Esophagus muscularis mucosa (tissue), 4 donors: ENCODE measurements at regions not wholly inside any gene's neighbourhood (a gene's known extent, or its start where the extent isn't known, plus 50 kb on each side); places are given as distances from the start of the nearest gene placed in this dataset.

Source experiments
- DNase-seq: peaks from one replicate; pipeline ENCODE4 v3.0.0-alpha.2; 2017; ENCODE audit errors: extremely low spot score
- H3K27ac ChIP-seq, 4 donors: fragments of 200-600 bp; sonication (generic); replicated peaks in 1 of 4; 1 replicate in 3 of 4; 2 replicates in 1 of 4; pipeline ENCODE4 v1.5.1; 2016 to 2019; ENCODE audit warnings: mild to moderate bottlenecking in 1 of 4
- H3K27me3 ChIP-seq, 4 donors: fragments of 200-600 bp; sonication (generic); one replicate each; pipeline versions ENCODE4 v1.5.1 to v1.6.0; 2016 to 2019
- H3K36me3 ChIP-seq, 4 donors: fragments of 200-600 bp; sonication (generic); one replicate each; pipeline ENCODE4 v1.5.1; 2016 to 2019
- H3K4me1 ChIP-seq, 4 donors: fragments of 200-600 bp; sonication (generic); one replicate each; pipeline ENCODE4 v1.5.1; 2016 to 2019
- H3K4me3 ChIP-seq, 4 donors: fragments of 200-600 bp; sonication (generic); 1 replicate in 2 of 4; 2 replicates in 2 of 4; pipeline ENCODE4 v1.5.1; 2016 to 2019; ENCODE audit warnings: mild to moderate bottlenecking in 4 of 4, moderate library complexity in 1 of 4
- H3K9me3 ChIP-seq, 4 donors: fragments of 200-600 bp; sonication (generic); 1 replicate in 3 of 4; 2 replicates in 1 of 4; pipeline ENCODE4 v1.5.1; 2016 to 2019
- CTCF ChIP-seq, 3 experiments: fragments of 200-600 bp in 2 of 3; fragments of 450-650 bp in 1 of 3; sonication (generic) in 2 of 3; IDR thresholded peaks; one replicate each; pipeline ENCODE4 v1.5.1; 2017 to 2019; ENCODE audit warnings: antibody characterized with exemption in 3 of 3, mild to moderate bottlenecking in 2 of 3, moderate library complexity in 1 of 3
- EP300 ChIP-seq: sonication (generic); formaldehyde crosslinking; IDR thresholded peaks from one replicate; pipeline ENCODE4 v1.6.1; 2017; ENCODE audit warnings: antibody characterized with exemption
- POLR2A ChIP-seq: fragments of 450-650 bp; IDR thresholded peaks from one replicate; pipeline ENCODE4 v1.6.1; 2017; ENCODE audit warnings: antibody characterized with exemption, moderate library complexity, mild to moderate bottlenecking, low read depth
- POLR2AphosphoS5 ChIP-seq, 2 donors: sonication (generic); formaldehyde crosslinking; IDR thresholded peaks; one replicate each; pipeline ENCODE4 v1.6.1; 2017; ENCODE audit warnings: antibody characterized with exemption in 2 of 2
- WGBS: methylation state at CpG from one replicate; pipeline ENCODE4 v1.1.5; 2018; 5-methylcytosine and 5-hydroxymethylcytosine counted together
- intact Hi-C: fragments of 100-400 bp; cut with DNase I; formaldehyde crosslinking; loops from one replicate; pipeline ENCODE4 v1.15.1; 2023

- intact Hi-C loops: no loop called here
- Histone ChIP-seq H3K4me3 (no peak overlapping the region), H3K27ac (no peak overlapping the region), H3K9me3 (peaks cover 0 to 6% (median 0%) of the 10 kb centered on the region in 4 donors), H3K27me3 (no peaks in the 10 kb centered on the region), H3K36me3 (no peaks in the 10 kb centered on the region), H3K4me1 (no peaks in the 10 kb centered on the region)
- TF ChIP-seq POLR2AphosphoS5 (IDR thresholded peaks at IDR 0.05) (no peak), POLR2A (no peak), EP300 (no peak), CTCF (IDR thresholded peaks at IDR 0.05) (no peak)
- DNase-seq: no peak
- WGBS: 16% methylated on average over 1 of the region's 1 CpG
Measured at GRCh38 chr2:21793461-21793860, 669.7 kb downstream of the TDRD15 start.

GRCh38 chr2:21794611-21795010 is 670.8 kb downstream of the TDRD15 start:
- no peak for TF ChIP-seq POLR2A
- TF ChIP-seq EP300: no peak
- no peak for TF ChIP-seq CTCF (IDR thresholded peaks at IDR 0.05)
- TF ChIP-seq POLR2AphosphoS5 (IDR thresholded peaks at IDR 0.05): no peak
- Histone ChIP-seq H3K27ac (no peak overlapping the region), H3K9me3 (no peaks in the 10 kb centered on the region), H3K36me3 (no peaks in the 10 kb centered on the region), H3K4me3 (no peak overlapping the region), H3K4me1 (no peaks in the 10 kb centered on the region), H3K27me3 (no peaks in the 10 kb centered on the region)
- no peak for DNase-seq
- intact Hi-C loops: no loop called here
- 85% methylated on average over 2 of the region's 2 CpGs for WGBS

- no peak for DNase-seq
- Histone ChIP-seq H3K27me3 (no peaks in the 10 kb centered on the region), H3K36me3 (no peaks in the 10 kb centered on the region), H3K27ac (no peak overlapping the region), H3K4me1 (no peaks in the 10 kb centered on the region), H3K9me3 (no peaks in the 10 kb centered on the region), H3K4me3 (no peak overlapping the region)
- intact Hi-C loops: no loop called here
- WGBS: 53% methylated on average over 1 of the region's 1 CpG
- TF ChIP-seq POLR2AphosphoS5 (IDR thresholded peaks at IDR 0.05) (no peak), CTCF (IDR thresholded peaks at IDR 0.05) (no peak), EP300 (no peak), POLR2A (no peak)
Measured at GRCh38 chr2:21800356-21800755, 676.6 kb downstream of the TDRD15 start.

GRCh38 chr2:21803550-21803949 is 679.8 kb downstream of the TDRD15 start:
- DNase-seq: no peak
- Histone ChIP-seq H3K9me3 (no peaks in the 10 kb centered on the region), H3K27ac (no peak overlapping the region), H3K27me3 (no peaks in the 10 kb centered on the region), H3K4me3 (no peak overlapping the region), H3K4me1 (no peaks in the 10 kb centered on the region), H3K36me3 (no peaks in the 10 kb centered on the region)
- no peak for TF ChIP-seq CTCF (IDR thresholded peaks at IDR 0.05)
- TF ChIP-seq EP300: no peak
- TF ChIP-seq POLR2AphosphoS5 (IDR thresholded peaks at IDR 0.05): no peak
- no peak for TF ChIP-seq POLR2A
- intact Hi-C loops: no loop called here
- WGBS: 74% methylated on average over 3 of the region's 3 CpGs

- intact Hi-C loops: no loop called here
Measured at GRCh38 chr2:21804151-21804550, 680.4 kb downstream of the TDRD15 start.

More at GRCh38 chr2:21804151-21804550, 680.4 kb downstream of the TDRD15 start:
- no peak for TF ChIP-seq POLR2AphosphoS5 (IDR thresholded peaks at IDR 0.05)
- no peaks in the 10 kb centered on the region for H3K27me3 ChIP-seq
- no peaks in the 10 kb centered on the region for H3K9me3 ChIP-seq
- no peak for DNase-seq
- H3K4me3 ChIP-seq: no peak overlapping the region
- WGBS: 83% methylated on average over 3 of the region's 3 CpGs
- no peak overlapping the region for H3K27ac ChIP-seq
- H3K4me1 ChIP-seq: no peaks in the 10 kb centered on the region
- no peaks in the 10 kb centered on the region for H3K36me3 ChIP-seq
